ENCODE measurements at regions not wholly inside any gene's neighbourhood (a gene's known extent, or its start where the extent isn't known, plus 50 kb on each side); places are given as distances from the start of the nearest gene placed in this dataset.
A peak's percentile ranks its signal among the peaks of the same experiment; 100 is the strongest.

DNA sequence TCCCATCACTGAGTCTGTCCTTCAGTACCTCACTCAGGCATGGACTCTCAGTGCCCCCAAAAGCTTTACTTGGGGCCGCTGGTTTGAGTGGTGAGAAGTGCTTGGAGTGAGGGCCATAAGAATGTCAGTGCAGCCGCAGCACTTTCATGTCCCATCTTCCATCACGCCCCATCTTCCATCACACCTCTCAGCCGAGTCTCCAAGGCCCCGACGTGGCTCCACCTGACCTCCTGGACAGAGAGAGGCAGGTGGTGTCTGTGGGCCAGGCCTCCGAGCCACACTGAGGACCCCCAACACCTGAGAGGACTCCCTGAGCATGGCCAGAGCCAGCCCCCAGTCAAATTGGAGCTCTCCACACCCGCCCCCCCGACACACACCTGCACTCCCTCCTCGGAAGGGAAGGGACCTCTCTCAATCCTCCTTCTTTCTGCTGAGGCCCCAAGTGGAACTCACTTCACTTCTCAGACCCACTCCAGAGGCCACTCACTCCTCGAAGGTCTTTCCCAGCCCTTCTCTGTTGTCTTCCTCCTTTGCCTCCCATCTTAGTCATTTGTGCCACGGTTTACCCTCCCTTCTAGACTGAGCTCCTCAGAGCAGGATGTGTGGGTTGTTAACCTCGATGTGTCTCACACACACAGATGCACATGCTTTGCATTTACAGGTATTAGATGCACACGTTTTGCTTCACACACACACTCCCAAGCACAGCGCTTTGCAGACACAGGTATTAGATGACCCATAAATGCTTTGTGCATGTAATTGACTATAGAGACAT is 65.7 kb upstream of the ATP12A start:
- in situ Hi-C loops (cut with MboI; ENCODE audit: low pct_unique_long_range_greater_than_20kb, low sequenced_read_pairs, unreplicated experiment): no loop called here
- no peak for DNase-seq (ENCODE audit: low spot score)
- TF ChIP-seq, protein P1, sequence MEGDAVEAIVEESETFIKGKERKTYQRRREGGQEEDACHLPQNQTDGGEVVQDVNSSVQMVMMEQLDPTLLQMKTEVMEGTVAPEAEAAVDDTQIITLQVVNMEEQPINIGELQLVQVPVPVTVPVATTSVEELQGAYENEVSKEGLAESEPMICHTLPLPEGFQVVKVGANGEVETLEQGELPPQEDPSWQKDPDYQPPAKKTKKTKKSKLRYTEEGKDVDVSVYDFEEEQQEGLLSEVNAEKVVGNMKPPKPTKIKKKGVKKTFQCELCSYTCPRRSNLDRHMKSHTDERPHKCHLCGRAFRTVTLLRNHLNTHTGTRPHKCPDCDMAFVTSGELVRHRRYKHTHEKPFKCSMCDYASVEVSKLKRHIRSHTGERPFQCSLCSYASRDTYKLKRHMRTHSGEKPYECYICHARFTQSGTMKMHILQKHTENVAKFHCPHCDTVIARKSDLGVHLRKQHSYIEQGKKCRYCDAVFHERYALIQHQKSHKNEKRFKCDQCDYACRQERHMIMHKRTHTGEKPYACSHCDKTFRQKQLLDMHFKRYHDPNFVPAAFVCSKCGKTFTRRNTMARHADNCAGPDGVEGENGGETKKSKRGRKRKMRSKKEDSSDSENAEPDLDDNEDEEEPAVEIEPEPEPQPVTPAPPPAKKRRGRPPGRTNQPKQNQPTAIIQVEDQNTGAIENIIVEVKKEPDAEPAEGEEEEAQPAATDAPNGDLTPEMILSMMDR (IDR thresholded peaks at IDR 0.05; ENCODE audit: extremely low read depth, insufficient read depth, missing control alignments): no peak

DNA sequence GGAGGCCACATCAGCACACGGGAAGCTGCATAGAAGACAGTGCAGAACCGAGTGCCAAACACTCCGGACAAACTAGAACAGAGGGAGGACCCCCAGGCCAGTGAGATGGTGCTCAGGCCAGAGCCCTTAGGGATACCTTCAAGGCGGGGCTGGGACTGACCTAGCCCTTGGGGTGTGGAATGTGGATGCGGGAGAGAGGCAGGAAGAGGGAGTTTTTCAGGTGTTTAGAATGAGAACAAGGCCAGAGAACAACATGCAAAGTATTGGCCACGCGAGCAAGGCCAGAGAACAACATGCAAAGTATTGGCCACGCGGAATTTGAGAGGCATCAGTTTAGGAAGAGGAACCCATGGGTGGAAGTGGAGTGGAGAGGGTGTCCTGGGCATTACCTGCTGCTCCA is 65.1 kb upstream of the ATP12A start:
- in situ Hi-C loops (cut with MboI; ENCODE audit: low pct_unique_long_range_greater_than_20kb, low sequenced_read_pairs, unreplicated experiment): no loop called here

DNA sequence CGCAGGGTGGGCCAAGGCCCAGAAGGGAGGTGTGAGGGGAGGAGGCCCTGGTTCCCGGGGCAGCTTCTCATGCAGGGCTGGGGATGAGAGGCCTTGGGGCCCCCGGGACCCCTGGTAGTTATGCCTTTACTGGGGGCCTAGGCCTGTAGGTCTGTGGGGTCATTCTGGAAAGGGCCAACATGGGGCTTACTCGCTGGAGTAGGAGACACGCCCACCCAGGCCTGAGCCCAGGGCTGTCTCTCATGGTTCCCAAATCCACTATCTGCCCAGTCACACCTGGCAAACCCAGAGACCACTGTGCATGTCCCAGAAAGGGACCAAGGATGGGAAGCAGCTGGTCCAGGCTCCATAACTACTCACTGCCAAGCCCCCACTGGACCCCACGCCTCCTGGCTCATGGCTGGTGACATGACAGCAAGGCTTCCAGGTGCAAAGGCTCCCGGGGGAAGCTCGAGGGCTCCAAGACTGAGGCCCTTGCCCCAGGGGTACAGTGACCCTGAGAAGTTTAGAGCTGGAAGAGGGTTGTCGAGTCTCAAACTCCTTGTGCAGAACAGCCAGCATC is 64.2 kb upstream of the ATP12A start:
- DNase-seq (ENCODE audit: low spot score): no peak
- in situ Hi-C loops (cut with MboI; ENCODE audit: low pct_unique_long_range_greater_than_20kb, low sequenced_read_pairs, unreplicated experiment): no loop called here
- TF ChIP-seq, protein P1 (IDR thresholded peaks at IDR 0.05; ENCODE audit: extremely low read depth, insufficient read depth, missing control alignments): no peak

More for the DNA sequence above, 65.1 kb upstream of the ATP12A start:
- TF ChIP-seq, protein P1 (IDR thresholded peaks at IDR 0.05; ENCODE audit: extremely low read depth, insufficient read depth, missing control alignments): no peak
- DNase-seq (ENCODE audit: low spot score): no peak

DNA sequence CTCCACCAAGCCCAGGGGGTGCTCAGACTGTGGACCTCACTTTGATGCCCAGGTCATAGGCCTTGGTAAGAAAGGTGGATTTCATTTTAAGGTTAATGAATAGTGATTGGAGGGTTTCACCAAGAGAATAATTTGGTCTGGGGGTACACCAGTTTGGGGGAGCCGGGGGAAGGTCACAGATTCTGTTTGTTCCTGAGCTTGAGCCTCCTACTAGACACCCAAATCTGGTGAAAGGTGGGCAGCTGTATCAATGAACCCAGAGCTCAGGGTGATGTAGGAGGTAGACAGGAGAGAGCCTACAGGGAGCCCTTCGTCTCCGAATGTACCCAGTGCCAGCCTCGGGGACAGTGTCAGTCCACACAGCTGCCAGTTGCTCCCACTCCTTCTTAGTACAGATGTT is 63.7 kb upstream of the ATP12A start:
- in situ Hi-C loops (cut with MboI; ENCODE audit: low pct_unique_long_range_greater_than_20kb, low sequenced_read_pairs, unreplicated experiment): no loop called here
- TF ChIP-seq, protein P1 (IDR thresholded peaks at IDR 0.05; ENCODE audit: extremely low read depth, insufficient read depth, missing control alignments): no peak
- no peak for DNase-seq (ENCODE audit: low spot score)

DNA sequence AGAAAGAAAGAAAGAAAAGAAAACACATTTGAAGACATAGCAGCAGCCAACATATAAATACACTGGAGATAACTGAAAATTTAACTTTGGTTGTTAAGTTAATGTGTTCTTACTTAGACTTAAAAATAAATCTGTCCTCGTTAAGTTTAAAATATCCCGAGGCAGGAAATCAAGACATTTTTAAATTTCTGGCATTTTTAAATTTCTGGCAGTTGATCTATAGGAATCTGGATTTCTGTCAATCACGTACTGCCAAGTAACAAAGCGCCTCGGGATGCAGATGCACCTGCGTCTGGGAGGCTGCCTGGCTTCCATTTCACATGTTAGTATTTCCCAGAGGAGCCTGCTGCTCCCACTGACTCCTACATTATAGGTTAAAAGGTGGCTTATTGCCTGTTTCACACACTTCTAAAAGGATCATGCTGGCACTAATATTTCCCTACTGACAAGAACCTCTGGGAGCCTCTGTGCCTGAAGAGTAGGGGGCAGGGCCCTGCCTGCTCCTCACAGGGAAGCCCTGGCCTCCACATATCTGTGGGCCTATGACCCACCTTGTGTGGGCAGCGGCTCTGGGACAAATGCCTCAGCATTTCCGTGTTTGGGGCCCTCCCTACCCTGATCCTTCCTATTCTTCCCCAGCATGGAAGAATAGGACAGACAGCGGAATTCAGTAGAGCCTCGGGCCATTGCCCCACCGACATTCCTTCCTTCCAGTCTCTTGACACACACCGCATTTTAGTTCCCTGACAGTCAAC is 62.8 kb upstream of the ATP12A start:
- DNase-seq (ENCODE audit: low spot score): no peak
- in situ Hi-C loops (cut with MboI; ENCODE audit: low pct_unique_long_range_greater_than_20kb, low sequenced_read_pairs, unreplicated experiment): no loop called here
- TF ChIP-seq, protein P1 (IDR thresholded peaks at IDR 0.05; ENCODE audit: extremely low read depth, insufficient read depth, missing control alignments): no peak

DNA sequence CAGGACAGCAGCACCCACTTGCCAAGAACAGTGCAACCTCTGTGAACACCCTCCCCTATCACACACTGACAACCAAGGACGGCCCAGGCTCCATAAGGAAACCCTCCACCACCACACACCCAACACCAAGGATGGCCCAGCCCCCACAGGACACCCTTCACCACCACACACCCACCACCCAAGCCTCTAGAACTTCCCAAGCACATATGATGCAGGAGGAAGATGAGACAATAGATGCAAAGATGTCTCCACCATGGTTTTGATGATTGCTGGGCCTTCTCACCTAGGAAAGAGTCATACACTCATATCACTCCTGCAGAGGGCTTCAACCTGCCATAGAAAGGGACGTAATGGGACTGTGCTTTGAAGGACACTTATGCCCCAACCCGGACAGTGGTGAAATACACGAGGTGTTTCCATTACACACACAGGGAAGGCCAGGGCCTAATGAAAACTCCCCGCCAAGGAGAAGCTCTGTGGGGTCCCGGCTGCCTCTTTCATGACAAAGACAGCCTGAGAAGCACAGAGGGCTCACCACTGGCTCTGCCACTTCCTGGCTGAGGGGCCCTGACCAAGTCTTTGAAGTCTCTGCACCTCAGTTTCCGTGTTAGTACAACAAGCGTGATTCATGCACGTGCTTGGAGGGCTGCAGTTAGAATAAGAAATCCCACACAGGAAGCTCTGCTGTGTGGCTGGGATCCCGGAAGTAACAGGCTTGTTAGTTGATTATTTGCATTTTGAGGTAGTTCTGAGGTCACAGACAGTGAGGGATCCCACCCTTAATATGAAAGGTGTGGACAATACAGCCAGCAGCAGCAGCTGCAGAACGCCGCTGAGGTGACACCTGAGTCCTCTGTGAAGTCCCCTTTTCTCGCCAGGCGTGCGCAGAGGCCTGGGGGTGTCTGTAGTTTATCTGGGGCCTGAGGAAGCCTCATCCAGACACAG is 61.9 kb upstream of the ATP12A start:
- TF ChIP-seq, protein P1 (IDR thresholded peaks at IDR 0.05; ENCODE audit: extremely low read depth, insufficient read depth, missing control alignments): no peak
- in situ Hi-C loops (cut with MboI; ENCODE audit: low pct_unique_long_range_greater_than_20kb, low sequenced_read_pairs, unreplicated experiment): no loop called here
- DNase-seq (ENCODE audit: low spot score): peak; percentile 73

All from GM13977 (cell line).